ENCODE measurements at regions not wholly inside any gene's neighbourhood (a gene's known extent, or its start where the extent isn't known, plus 50 kb on each side); places are given as distances from the start of the nearest gene placed in this dataset.

GRCh38 chr13:26813980-26814348 is 53.4 kb upstream of the GPR12 start:
- no peaks in the 10 kb centered on the region for H4K20me1 ChIP-seq (ENCODE audit: insufficient read depth)
- H3K9ac ChIP-seq (ENCODE audit: low read length): no peak overlapping the region
- no peak overlapping the region for H3K4me2 ChIP-seq (ENCODE audit: low read length)
- H3K9me2 ChIP-seq (ENCODE audit: insufficient read depth): no peaks in the 10 kb centered on the region
- ATAC-seq (no peak), DNase-seq (ENCODE audit: low read depth, low spot score) (no peak)
- intact Hi-C loops (cut with micrococcal nuclease): no loop called here
- H3K4me3 ChIP-seq (replicated peaks in 1 of 2; ENCODE audit: low read depth in 1 of 2, low read length in 2 of 2): no peak overlapping the region
- no peaks in the 10 kb centered on the region for H3K4me1 ChIP-seq (ENCODE audit: control insufficient read depth in 1 of 2, insufficient read depth in 2 of 2, low read length in 2 of 2)
- H3K9me3 ChIP-seq (ENCODE audit: control insufficient read depth in 1 of 2, insufficient read depth in 1 of 2, low read depth in 1 of 2, low read length in 2 of 2): no peaks in the 10 kb centered on the region
- no peaks in the 10 kb centered on the region for H3K36me3 ChIP-seq (ENCODE audit: control insufficient read depth in 1 of 2, insufficient read depth in 2 of 2, low read length in 2 of 2)
- TF ChIP-seq EZH2phosphoT487 (IDR thresholded peaks at IDR 0.05; ENCODE audit: borderline replicate concordance) (no peak), SIN3A (IDR thresholded peaks at IDR 0.05; ENCODE audit: low read depth) (no peak), ZFX (IDR thresholded peaks at IDR 0.05) (no peak), SP1 (IDR thresholded peaks at IDR 0.05; ENCODE audit: low read depth) (no peak), ZNF274 (IDR thresholded peaks at IDR 0.05; ENCODE audit: low read depth, low read length) (no peak), SRF (IDR thresholded peaks at IDR 0.05; ENCODE audit: low read depth) (no peak), RAD21 (IDR thresholded peaks at IDR 0.05; ENCODE audit: low read depth) (no peak), CBX3 (IDR thresholded peaks at IDR 0.05; ENCODE audit: low read depth) (no peak), ELF1 (IDR thresholded peaks at IDR 0.05; ENCODE audit: borderline replicate concordance, low read depth) (no peak), YY1 (IDR thresholded peaks at IDR 0.05; ENCODE audit: extremely low read depth, insufficient replicate concordance, low read depth, low read length) (no peak), POLR2A (IDR thresholded peaks at IDR 0.05; ENCODE audit: borderline replicate concordance, extremely low read depth, insufficient read depth, insufficient read length) (no peak), ATF3 (IDR thresholded peaks at IDR 0.05) (no peak)
- TF ChIP-seq, protein P1, sequence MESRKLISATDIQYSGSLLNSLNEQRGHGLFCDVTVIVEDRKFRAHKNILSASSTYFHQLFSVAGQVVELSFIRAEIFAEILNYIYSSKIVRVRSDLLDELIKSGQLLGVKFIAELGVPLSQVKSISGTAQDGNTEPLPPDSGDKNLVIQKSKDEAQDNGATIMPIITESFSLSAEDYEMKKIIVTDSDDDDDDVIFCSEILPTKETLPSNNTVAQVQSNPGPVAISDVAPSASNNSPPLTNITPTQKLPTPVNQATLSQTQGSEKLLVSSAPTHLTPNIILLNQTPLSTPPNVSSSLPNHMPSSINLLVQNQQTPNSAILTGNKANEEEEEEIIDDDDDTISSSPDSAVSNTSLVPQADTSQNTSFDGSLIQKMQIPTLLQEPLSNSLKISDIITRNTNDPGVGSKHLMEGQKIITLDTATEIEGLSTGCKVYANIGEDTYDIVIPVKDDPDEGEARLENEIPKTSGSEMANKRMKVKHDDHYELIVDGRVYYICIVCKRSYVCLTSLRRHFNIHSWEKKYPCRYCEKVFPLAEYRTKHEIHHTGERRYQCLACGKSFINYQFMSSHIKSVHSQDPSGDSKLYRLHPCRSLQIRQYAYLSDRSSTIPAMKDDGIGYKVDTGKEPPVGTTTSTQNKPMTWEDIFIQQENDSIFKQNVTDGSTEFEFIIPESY (IDR thresholded peaks at IDR 0.05; ENCODE audit: extremely low read depth, insufficient replicate concordance, low read length): no peak
- TF ChIP-seq, protein P2, sequence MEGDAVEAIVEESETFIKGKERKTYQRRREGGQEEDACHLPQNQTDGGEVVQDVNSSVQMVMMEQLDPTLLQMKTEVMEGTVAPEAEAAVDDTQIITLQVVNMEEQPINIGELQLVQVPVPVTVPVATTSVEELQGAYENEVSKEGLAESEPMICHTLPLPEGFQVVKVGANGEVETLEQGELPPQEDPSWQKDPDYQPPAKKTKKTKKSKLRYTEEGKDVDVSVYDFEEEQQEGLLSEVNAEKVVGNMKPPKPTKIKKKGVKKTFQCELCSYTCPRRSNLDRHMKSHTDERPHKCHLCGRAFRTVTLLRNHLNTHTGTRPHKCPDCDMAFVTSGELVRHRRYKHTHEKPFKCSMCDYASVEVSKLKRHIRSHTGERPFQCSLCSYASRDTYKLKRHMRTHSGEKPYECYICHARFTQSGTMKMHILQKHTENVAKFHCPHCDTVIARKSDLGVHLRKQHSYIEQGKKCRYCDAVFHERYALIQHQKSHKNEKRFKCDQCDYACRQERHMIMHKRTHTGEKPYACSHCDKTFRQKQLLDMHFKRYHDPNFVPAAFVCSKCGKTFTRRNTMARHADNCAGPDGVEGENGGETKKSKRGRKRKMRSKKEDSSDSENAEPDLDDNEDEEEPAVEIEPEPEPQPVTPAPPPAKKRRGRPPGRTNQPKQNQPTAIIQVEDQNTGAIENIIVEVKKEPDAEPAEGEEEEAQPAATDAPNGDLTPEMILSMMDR (IDR thresholded peaks at IDR 0.05 in 2 of 3, conservative IDR thresholded peaks at IDR 0.05 in 1 of 3; ENCODE audit: borderline replicate concordance in 1 of 3, insufficient read depth in 1 of 3, low read depth in 2 of 3, low read length in 2 of 3): no peak
- TF ChIP-seq, protein P3, sequence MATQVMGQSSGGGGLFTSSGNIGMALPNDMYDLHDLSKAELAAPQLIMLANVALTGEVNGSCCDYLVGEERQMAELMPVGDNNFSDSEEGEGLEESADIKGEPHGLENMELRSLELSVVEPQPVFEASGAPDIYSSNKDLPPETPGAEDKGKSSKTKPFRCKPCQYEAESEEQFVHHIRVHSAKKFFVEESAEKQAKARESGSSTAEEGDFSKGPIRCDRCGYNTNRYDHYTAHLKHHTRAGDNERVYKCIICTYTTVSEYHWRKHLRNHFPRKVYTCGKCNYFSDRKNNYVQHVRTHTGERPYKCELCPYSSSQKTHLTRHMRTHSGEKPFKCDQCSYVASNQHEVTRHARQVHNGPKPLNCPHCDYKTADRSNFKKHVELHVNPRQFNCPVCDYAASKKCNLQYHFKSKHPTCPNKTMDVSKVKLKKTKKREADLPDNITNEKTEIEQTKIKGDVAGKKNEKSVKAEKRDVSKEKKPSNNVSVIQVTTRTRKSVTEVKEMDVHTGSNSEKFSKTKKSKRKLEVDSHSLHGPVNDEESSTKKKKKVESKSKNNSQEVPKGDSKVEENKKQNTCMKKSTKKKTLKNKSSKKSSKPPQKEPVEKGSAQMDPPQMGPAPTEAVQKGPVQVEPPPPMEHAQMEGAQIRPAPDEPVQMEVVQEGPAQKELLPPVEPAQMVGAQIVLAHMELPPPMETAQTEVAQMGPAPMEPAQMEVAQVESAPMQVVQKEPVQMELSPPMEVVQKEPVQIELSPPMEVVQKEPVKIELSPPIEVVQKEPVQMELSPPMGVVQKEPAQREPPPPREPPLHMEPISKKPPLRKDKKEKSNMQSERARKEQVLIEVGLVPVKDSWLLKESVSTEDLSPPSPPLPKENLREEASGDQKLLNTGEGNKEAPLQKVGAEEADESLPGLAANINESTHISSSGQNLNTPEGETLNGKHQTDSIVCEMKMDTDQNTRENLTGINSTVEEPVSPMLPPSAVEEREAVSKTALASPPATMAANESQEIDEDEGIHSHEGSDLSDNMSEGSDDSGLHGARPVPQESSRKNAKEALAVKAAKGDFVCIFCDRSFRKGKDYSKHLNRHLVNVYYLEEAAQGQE (IDR thresholded peaks at IDR 0.05; ENCODE audit: low read depth): no peak
- H3K27ac ChIP-seq (ENCODE audit: low read depth, low read length): no peak overlapping the region
- ChIA-PET CTCF (no interaction called here), RAD21 (ENCODE audit: low non-redundant PET in 1 of 2, low total read pairs in 2 of 2, uncharacterized antibody in 2 of 2, unreplicated experiment in 2 of 2) (no interaction called here), POLR2A (no interaction called here)
- H3K27me3 ChIP-seq (ENCODE audit: insufficient read depth, low read length): peaks cover 78% of the 10 kb centered on the region
- H2AFZ ChIP-seq (ENCODE audit: low read depth, low read length, poor library complexity, severe bottlenecking): no peak overlapping the region
- no peaks in the 10 kb centered on the region for H3K79me2 ChIP-seq (ENCODE audit: insufficient read depth, low read length)
- no TSS peak for BruUV-seq (replicated peaks)
